ENCODE measurements at regions not wholly inside any gene's neighbourhood (a gene's known extent, or its start where the extent isn't known, plus 50 kb on each side); places are given as distances from the start of the nearest gene placed in this dataset.

DNA sequence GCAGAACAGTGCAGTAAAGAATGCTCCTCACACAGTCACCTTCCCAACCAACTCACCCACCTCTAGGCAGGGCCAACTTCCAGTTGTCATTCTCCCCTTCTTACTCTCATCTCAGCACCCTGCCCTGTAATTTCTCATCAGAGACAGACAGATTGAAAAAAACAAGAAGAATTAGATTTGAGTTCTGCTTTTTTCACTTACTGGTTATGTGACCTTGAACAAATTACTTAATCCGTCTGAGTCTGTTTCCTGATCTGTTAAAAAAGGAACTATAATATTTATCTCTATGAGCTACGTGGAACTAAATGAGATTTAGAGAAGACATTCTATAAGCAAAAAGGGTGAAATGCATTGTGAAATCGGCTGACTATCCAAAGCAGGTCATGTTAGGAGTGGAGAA is 330.3 kb downstream of the ZNF326 start:
- TF ChIP-seq, protein P1, sequence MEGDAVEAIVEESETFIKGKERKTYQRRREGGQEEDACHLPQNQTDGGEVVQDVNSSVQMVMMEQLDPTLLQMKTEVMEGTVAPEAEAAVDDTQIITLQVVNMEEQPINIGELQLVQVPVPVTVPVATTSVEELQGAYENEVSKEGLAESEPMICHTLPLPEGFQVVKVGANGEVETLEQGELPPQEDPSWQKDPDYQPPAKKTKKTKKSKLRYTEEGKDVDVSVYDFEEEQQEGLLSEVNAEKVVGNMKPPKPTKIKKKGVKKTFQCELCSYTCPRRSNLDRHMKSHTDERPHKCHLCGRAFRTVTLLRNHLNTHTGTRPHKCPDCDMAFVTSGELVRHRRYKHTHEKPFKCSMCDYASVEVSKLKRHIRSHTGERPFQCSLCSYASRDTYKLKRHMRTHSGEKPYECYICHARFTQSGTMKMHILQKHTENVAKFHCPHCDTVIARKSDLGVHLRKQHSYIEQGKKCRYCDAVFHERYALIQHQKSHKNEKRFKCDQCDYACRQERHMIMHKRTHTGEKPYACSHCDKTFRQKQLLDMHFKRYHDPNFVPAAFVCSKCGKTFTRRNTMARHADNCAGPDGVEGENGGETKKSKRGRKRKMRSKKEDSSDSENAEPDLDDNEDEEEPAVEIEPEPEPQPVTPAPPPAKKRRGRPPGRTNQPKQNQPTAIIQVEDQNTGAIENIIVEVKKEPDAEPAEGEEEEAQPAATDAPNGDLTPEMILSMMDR (IDR thresholded peaks at IDR 0.05; ENCODE audit: borderline replicate concordance, insufficient read depth, low read depth, low read length): no peak
- no peak overlapping the region for H3K4me3 ChIP-seq (ENCODE audit: low read depth, low read length)

DNA sequence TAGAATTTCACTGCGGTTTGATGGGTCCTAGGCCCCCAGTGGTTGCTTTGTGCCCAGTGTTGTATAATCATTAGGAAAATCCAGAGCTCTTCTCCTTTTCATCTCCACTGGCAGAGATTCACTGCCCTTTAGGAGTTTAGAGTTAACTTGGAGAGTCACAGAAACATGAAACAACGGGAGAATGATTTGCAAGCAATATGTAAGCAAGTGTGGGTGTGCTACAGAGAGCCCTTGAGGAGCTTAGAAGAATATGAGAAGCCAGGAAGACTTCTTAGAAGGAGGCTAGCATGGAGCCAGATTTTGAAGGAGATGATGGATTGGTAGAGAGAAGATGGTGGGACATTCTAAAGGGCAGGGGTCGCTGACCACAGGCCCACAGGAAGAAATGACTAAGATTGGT is 327.3 kb downstream of the ZNF326 start:
- TF ChIP-seq, protein P1 (IDR thresholded peaks at IDR 0.05; ENCODE audit: borderline replicate concordance, insufficient read depth, low read depth, low read length): no peak
- H3K4me3 ChIP-seq (ENCODE audit: low read depth, low read length): no peak overlapping the region

DNA sequence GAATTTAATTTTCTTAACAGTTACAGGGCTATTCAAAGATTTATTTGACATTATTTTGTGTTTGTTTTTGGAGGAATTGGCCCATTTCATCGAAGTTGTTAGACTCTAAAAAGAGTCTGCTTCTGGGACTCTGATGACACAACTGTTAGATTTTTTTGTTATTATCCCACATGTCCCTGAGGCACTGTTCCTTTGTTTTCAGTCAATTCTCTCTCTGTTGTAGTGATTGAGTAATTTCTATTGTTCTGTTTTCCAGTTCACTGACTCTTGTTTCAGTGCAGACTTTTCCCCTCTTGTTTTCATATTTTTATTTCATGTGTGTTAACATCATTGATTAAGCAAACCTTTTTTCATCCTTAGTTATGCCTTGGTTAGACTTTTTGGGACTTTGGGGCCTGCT is 325.0 kb downstream of the ZNF326 start:
- TF ChIP-seq, protein P1 (IDR thresholded peaks at IDR 0.05; ENCODE audit: borderline replicate concordance, insufficient read depth, low read depth, low read length): no peak
- no peak overlapping the region for H3K4me3 ChIP-seq (ENCODE audit: low read depth, low read length)

DNA sequence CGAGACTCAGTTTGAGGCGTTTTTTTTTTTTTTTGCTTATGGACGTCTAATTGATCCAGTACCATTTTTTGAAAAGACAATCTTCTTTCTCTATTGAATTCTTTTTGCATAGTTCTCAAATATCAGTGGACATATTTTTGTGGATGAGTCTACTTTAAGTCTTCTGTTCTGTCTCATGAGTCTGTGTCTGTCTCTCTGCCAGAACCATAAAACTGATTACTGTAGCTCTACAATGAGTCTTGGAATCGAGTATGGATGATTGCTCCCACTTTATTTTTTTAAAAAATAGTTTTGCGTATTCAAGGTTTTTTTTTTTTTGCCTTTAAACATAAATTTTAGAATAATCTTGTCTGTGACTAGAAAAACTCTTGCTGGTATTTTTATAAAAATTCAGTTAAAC is 323.5 kb downstream of the ZNF326 start:
- H3K4me3 ChIP-seq (ENCODE audit: low read depth, low read length): no peak overlapping the region

DNA sequence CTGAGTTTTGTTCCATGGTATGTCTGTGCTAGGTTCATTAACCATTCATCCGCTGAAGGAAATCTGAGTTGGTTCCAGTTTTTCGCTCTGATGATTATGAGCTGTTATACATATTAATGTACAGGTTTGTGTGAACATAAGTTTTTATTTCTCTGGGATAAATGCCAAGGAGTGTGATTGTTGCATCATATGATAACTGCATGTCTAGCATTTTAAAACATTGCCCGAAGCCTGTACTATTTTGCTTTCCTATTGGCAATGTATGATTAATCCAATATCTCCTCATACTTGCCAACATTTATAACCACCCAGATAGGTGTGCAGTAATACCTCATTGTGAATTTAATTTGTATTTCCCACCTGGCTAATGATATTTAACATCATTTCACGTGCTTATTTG is 322.7 kb downstream of the ZNF326 start:
- no peak overlapping the region for H3K4me3 ChIP-seq (ENCODE audit: low read depth, low read length)
- TF ChIP-seq, protein P1 (IDR thresholded peaks at IDR 0.05; ENCODE audit: borderline replicate concordance, insufficient read depth, low read depth, low read length): no peak

More for the DNA sequence above, 323.5 kb downstream of the ZNF326 start:
- TF ChIP-seq, protein P1 (IDR thresholded peaks at IDR 0.05; ENCODE audit: borderline replicate concordance, insufficient read depth, low read depth, low read length): no peak

DNA sequence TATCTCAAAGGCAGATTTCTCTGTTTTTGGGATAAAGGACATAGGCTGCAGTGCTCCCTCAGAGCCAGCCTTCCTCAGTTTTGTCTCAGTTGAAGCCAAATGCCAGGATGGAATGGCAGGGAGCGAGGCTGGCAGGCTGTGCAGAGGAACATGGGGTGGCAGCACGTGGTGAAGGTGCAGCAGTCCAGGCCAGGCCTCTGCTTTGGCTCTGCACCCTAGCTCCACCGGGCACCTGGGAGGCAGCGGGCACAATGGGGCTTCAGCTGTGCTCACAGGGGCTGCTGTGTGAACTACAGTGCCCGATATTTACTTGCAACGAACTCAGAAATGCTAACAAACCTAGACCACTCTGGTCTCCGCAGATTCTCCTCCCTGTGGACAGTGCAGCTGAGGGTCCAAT is 319.6 kb downstream of the ZNF326 start:
- TF ChIP-seq, protein P1 (IDR thresholded peaks at IDR 0.05; ENCODE audit: borderline replicate concordance, insufficient read depth, low read depth, low read length): no peak
- H3K4me3 ChIP-seq (ENCODE audit: low read depth, low read length): no peak overlapping the region

DNA sequence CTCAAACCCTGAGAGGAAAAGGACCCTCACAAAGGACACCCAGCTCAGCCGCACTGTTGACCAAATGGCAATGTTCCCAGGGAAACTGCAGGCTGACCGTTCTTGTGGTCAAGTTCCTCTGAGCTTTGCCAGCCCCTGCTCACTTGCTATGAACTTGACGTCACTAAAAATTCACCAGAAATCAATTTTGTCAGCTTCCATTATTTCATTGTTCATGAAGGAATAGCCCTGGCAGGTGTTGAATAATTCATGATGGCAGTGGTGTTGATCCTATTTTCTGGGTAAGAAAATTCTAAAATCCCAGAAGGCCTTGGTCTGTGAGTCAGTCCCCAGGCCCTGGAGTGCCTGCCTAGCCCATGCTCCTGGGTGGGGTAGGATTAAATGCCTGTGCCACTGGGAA is 318.9 kb downstream of the ZNF326 start:
- TF ChIP-seq, protein P1 (IDR thresholded peaks at IDR 0.05; ENCODE audit: borderline replicate concordance, insufficient read depth, low read depth, low read length): no peak
- no peak overlapping the region for H3K4me3 ChIP-seq (ENCODE audit: low read depth, low read length)
